8988T (cell line): ENCODE measurements at regions not wholly inside any gene's neighbourhood (a gene's known extent, or its start where the extent isn't known, plus 50 kb on each side); places are given as distances from the start of the nearest gene placed in this dataset.

Source experiments
- DNase-seq: peaks from one replicate; pipeline ENCODE4 v3.0.0; 2011

DNA sequence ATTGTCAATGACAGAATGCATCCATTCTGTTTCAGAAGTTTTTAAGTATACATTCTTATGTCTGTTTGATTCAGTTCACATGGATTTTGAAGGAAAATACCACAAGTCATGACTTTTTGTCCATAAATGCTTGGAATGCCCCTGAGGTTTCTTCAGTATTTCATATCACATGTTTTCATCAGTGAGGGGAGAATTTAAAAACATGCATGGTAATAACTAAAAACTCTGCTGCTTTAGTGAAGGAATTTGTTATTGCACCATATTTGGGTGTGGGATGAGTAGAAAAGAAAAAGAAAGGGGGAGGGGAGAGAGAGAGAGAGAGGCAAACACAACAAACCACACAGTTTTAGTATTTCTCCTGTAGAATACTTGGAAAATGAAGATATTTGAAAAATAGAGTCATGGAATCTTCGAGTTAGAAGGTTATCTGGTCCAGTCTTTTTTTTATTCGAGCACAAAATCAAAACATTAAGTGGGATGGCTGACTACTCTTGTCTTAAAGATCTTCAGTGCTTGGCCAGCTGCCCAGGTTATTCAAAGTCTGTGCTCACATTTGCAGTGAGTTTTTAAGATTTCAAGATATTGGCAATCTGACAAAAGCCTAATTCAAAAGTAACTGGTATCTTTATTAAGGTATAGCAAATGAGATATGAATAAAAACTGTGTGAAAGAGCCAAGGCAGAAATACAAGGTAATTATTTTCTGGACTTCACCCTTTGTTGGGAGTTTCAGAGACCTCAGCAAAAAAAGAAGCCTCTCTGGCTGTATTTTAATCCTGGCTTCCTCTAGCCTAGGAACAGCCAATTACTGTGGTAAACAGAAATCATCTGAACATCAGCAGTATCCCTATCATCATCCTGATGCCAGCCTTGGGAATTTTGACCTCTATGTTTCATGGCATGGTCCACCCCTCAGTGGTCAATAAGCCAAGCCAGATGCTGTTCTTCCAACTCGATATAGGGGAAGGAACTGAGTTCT is 687.9 kb upstream of the CITED2 start:
- DNase-seq, result no peak

DNA sequence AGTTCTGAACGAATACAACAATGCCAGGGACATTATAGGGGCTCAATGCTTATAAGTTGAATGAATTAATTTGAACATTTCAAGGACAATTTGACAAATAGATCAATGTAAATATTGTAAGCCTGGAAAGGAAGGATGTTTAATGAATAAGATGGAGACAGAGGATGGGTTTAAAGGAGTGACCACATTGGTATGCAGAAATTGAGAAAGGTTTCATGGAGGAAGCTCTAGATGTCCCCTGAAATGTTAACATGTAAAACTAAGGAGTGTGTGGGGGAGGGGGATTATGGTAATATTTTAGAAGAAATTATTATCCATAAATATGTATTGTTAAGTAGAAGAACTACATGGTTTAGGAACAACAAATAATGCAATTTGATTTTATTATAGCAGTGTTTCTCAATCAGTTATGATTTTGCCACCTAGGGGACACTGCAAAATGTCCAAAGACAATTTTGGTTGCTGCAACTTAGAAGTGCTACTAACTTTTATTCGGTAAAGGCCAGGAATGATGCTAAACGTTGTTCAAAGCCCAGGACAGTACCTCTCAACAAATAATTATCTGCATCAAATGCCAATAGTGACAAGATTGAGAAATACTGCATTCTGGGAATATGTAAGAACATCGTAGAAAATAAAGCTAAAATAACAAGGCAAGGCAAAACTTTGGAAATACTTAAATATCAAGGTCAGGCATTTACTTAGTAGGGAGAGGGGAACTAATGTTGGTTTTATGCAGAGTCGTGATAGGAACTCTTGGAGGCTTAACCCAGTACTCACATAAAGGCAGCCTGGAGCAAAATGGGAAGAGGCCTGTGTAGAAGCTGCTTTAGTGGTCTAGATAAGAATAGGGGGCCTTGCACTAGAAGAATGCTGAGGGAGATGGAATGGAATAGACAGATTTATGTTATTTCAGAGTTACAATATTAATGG is 686.9 kb upstream of the CITED2 start:
- no peak for DNase-seq

DNA sequence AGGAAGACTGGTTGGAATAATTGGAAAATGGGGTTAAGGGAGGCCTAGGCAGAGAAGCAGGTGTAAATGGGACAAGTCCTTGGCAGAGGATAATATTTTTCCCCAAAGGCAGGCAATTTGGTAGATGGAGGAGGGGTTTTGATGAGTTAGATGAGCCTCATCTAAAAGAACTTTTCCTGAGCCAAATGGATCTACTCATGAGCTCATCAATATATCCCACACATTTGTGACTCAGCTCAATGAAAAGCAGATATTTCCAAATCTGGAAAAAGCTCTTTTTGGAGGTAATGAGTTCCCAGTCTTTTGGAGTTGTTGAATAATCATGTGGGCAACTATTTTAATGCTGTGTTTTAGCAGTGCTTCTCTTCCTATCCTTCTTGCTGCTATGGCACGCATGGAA is 685.5 kb upstream of the CITED2 start:
- no peak for DNase-seq

DNA sequence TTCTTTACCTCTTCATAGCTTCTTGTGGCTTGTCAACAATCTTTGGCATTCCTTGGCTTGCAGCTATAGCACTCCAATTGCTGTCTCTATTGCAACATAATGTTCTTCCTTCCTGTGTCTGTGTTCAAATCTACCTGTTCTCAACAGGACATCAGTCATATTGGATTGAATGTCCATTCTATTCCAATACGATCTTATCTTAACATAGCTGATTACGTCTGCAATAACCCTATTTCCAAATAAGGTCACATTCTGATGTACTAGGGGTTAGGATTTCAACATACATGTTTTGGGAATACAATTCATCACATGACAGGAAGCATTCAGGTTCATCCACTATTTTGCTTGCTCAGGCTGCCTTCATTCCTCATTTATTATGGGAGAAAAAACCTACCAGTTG is 684.4 kb upstream of the CITED2 start:
- no peak for DNase-seq

DNA sequence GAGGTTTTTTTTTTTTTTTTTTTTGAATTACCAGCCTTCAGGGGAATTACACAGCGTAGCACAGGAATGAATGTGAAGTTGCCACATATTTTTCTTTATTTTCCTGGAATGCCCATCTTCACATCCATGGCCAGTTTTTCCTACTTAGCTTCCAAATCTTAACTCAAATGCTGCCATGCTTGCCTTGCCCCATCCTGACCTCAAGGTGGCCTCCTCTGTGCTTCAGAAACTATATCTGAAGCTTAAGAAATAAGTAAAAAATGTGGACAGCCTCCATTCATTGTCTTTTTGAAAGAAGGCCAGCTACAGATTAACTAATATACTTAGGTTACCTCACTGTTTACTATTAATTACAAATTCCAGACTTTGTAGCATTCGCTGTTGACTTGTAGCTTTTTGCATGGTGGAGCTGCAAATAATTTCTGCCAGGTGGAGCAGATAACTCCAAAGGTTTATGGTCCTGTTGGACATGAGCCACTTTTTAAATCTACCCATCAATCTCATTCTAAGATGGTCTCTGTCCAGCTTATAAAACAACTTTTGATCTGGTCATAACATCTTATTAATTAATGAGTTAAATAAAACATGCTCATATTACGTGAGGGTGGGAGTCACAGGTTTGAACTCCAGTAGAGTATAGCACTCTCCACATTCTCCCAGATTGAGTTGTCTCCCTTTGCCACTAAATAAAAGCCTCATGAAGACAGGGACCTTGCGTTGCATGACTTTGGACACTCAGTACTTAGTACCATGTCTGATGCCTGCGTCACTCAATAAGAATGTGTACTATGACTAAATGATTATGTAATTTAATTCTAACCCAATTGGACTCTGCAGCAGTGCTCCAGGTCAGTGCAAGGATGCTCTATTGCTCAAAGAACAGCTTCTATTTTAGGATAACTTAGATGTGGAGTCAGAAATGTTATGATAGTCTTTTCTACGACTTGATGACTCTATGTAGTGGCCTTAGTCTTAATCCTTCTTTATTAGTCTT is 678.6 kb upstream of the CITED2 start:
- DNase-seq, result no peak

DNA sequence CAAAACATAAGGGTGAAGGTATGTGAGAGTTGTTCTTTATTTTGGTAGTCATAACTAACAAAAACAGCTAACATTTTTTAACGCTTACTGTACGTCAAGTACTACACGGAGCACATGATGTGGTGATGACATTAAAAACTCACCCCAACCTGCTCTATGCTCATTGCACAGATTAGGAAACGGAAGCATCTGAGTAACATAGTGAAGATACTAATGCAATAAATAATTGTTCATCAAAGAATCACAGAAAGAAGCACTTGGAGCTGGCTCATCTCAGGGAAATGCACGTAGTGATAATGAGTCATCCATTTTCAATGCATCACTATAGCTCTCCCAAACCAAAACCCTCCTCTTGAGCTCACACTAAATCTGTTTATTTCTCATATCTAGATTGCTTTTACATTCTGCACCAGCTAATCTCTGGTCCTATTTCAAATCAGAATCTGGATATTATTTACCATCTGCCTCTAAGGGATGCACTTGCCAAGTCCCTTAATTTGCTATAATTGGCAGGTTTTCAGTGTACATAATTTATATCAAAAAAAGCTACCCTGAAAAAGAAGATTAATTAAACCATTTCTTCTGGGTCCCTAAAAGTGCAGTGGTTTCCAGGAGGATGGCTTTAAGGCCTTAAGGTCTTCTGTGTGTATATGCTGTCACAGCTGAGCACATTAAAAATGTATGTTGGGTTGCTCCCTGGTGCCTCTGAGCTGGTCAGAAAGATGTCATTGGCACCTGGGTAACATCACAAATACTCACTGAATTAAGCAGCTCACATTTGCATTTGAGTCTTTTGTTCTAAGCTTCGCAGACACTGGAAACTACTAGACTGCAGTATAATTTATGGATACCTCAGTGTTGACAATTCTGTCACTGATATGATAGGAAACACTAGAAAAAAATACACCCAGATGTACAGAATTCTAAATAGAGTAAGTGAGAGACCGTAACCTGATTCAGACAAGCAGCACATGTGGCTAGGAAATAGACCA is 677.4 kb upstream of the CITED2 start:
- no peak for DNase-seq

DNA sequence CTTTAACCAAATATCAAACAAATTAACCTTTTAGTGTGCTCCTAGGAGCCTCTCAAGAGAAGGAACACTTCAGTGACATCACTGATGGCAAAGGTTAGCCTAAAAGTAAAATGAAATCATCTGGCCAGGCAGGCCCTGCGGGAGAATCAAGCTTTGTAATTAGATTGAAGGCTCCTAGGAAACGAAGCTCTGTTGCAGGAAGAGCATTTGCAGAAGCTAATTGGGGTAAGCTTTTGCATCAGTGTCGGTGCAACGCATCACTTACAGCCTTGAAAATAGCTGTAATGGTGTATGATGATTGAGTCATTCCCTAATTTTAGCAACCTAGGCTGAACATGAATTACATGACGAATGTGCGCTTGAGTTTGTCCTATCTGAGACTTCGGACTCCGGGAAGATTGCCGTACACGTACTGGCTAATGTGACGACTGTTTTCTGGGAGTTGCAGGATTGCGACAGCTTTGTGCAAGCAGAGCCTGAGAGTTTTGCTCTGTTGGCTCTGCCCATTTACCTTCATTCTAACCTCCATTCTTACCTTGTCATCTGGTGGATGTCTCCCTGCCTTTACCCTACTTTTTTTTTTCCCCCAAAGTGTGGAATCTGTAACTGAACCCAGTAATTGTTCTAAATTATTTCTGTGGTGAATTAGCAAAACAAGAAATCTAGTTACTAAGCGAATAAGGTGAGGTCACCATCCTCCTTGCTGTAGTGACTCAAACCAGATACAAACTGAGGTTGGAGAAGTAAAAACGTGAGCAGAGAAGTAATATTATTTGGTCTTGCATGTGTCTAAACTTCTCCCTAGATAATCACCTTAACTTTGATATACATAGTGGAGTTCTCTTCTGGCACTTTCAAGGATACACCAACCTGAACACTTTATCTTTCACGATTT is 675.9 kb upstream of the CITED2 start:
- no peak for DNase-seq

DNA sequence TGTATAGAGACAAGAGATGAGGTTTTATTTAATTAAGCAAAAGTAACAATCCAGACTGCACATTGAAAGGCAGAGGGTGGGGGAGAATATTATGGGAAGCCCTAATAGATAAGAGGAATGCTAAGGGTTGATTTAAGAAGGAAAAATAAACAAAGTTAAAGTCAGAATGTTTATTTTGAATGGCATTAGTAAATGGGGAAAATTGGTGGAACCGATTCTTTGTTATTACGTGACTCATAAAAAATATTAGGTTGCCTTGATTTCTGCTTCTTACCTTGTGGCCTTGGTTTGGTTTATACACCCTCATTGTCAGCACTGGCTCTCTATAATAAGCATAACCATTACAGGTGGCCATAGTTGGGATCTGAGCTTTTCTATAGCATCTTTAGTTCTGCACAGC is 674.8 kb upstream of the CITED2 start:
- DNase-seq, result no peak

DNA sequence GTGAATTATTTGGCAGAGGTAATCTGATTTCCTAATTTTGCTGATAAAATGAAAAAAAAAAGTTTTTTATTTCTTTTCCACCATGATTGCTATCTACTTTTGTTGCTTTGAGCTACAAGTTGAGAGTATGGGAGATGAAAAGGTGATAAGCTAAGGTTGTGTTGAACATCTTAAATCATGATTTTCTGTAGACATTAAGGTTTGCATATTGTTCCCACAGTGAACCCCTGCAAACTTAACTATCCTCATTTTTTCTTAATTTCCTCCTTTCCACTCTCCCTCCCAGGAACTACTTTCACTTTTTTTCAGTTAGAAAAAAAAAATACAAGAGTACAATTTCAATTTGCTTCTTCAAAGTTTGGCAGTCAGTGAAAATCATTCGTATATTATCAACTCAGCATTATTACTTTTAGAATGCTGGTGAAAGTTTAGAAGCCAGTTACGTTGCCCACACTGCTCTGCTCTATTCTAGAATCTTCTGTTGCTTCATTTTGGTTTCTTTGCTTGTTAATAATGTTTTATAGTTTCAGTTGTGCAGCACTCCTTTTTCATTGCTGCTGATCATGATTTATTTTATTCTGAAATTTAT is 673.8 kb upstream of the CITED2 start:
- DNase-seq, result no peak

DNA sequence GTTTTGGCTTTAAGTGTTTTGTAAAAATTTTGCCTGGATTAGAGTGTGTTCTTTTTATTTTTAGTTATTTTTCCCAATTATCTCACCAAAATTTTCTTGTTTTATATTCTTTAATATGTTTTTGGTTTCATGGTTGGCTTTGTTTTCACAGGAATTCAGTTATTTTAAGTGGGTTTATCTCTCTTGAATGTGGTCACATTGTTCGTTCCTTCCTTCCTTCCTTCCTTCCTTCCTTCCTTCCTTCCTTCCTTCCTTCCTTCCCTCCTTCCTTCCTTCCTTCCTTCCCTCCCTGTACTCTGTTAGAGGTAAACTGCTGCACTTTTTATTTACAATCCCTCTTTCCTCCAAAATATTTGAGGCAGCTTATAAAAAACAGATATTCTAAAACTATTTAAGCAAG is 672.9 kb upstream of the CITED2 start:
- DNase-seq, result no peak

DNA sequence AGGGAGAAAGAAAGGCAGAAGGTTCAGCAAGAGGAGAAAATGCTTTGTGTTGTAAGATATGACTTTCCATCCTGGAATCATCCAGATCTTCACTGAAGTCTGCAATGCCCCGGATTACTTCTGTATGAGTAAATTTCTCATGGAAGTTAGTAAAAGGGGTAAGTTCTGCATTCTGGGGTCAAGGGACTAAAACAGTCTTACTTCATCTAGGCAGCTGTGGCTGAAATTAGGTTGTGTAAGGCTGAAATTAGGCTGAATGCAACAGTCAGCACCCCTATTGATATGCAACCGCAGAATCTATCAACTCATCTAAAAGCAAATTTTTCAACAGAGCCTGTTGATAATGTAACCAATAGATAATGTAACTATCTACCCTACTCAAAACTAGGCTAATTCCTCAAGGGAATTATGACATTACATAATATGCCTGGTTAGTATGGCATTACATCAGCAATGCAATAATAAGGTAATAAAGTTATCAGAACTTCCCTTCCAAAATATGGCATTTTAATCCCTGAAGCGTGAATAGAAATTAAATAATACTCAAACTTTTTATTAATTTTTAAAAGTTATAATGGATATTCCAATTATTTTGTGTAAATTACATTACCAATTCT is 671.7 kb upstream of the CITED2 start:
- no peak for DNase-seq

DNA sequence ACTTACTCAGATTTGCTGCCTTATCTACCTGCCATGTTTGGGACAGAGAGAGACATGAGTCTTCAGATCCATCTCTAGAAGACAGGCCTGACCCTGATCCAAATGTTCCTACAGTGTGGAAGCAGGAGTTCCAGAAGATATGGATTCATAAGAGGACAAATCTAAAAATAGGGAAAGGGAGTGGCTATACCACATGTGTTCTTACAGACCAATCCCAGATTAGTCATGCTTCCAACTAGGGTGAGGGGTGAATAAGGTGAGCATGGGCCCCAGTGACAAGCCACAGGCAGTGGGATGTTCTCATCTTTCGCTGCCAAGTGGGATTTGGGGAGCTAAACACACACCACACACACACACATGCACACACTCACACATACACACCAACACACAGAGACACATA is 670.7 kb upstream of the CITED2 start:
- DNase-seq, result no peak

DNA sequence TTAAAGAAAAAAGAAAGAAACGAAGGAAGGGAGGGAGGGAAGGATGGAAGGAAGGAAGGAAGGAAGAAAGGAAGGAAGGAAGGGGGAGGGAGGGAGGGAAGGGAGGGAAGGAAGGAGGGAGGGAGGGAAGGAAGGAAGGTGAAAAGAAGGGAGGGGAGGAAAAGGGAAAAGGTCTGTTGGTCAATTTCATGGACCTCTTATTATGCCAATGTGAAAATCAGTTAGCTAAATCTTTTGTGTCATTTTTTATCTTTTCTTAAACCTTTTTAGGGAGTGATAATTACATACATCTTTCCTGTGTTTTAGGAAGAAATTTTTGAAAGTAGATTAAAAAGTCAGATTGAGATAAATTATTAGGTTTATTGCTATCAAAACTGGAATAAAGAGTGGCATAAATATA is 670.2 kb upstream of the CITED2 start:
- no peak for DNase-seq

DNA sequence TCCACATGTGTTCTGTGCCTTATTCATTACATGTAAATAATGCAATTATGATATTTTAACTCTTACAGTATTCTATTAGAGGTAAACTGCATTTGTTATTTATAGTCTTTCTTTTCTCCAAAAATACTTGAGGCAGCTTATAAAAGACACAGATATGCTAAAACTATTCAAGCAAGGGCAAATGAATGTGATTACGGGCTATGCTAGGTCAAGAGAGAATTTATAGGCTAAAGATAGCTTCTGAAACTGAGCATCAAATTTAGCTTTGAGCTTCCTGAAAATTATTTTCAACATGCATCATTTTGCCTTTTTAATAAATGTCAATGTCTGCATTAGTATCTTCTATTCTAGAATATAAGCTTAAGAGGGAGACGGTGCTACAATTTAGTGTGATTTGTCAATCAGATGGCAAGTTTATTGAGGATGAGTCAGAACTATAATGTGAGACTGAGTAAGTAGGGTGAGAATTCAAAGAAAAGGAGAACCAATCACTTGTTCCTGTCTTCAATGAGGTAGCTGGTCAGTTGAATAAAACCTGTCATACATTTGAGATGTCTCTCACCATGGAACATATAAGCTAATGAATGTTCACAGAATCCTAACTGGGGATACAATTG is 669.4 kb upstream of the CITED2 start:
- DNase-seq, result no peak

DNA sequence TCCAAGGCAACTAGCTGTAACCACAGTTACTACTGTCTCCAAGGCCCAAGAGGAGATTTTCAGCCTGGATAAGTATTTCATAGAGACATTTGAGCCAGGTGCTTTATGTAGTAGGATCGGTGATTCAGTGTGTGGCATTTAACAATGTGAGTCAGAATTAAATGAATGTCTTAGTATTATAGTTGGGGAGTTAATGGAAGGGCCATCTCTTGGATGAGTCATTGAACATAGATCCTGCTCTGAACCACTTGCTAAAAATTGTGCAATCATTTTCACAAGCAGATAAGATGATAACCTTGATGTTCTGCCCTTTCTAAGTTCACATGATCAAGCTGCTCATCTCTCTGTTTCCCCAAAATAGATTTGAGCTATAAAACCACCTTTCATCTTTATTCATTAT is 668.9 kb upstream of the CITED2 start:
- DNase-seq, result no peak

DNA sequence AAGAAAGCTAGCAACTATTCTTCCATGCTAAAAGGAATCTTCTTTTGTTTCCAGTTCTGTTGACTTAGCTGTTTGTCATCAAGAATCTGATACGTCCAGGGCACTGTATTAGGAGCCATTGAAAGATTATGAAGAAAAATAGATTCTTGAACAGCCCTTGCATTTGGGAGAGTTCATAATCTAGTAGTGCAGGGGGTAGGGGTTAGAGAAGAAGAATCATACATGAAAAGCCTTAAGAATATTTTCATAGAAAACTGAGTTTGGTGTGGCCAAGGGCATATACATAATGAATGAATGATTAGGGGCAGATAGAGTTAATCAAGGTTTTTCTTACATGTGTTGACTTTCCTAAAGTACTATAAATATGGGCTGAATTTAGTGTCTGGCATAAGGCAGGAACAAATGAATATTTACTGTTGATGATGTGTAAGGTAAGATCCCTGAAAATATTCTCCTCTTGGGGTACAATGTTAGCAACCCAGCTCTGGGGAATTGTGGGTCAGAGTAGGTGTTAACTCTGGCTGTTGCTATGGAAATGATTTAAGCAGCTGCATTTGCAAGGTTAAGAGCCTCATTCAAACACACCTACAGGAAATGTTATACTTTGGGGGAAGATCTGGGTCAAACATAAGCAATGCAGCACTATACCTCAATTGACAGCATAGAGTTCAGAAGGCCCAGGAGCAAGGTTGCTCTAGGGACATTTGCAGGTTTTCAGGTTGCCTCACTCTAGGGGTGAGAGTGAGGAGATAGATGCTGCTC is 667.3 kb upstream of the CITED2 start:
- DNase-seq, result no peak

DNA sequence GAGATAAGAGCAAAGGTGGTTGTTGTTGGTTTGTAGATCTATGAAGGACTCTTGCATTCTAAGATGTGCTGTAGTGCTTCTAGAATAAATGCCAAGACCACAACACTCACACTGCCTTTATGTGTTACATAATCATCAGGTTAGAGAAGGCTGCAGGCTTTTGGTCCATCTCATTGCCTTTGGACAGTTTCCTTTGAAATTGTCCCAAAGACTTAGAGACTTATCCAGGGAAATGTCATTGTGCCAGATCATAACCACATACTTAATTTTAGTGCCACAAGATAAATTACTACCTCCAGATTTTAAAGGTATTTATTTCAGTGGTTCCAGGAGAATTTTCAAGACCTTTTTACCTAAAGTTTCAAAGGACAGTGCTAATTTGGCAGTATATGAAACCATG is 666.6 kb upstream of the CITED2 start:
- DNase-seq, result no peak

DNA sequence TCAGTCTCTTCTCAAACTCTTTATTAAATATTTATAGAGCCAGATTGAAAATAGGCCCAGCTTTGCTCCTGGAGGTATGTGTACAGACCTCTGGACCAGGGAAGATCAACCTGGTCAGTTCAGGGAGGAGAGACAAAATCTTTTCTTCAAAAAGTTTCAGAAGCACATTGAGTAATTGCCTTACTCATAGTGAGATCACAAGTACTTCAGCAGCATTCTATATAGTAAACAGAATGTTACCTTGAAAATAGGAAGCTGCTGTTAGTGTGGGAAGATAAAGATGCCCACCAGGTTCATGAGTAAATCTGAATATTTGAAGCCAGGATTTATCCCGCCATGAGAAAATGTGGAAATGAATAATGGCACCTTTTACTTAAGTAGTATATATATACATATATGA is 665.9 kb upstream of the CITED2 start:
- DNase-seq, result no peak
